SK-N-SH treated with all-trans-retinoic acid at 6 μM for 48 hours (cell line): ENCODE measurements at regions not wholly inside any gene's neighbourhood (a gene's known extent, or its start where the extent isn't known, plus 50 kb on each side); places are given as distances from the start of the nearest gene placed in this dataset.

Experiments used
- ATAC-seq: fragments of 200-7000 bp; cut with Tn5 transposase; 3 replicates; pipeline ENCODE4 v1.9.1; 2020; ENCODE audit warnings: mild to moderate bottlenecking, moderate library complexity
- ARNTL ChIP-seq: fragments of 450-650 bp; formaldehyde crosslinking; IDR thresholded peaks from 2 replicates; pipeline ENCODE4 v1.5.0; 2020; ENCODE audit warnings: low read depth, mild to moderate bottlenecking, moderate library complexity, borderline replicate concordance
- CSDC2 ChIP-seq: fragments of 250-450 bp; sonication (Bioruptor Pico); IDR thresholded peaks from 2 replicates; pipeline ENCODE4 v1.5.0; 2020; ENCODE audit warnings: mild to moderate bottlenecking, moderate library complexity
- ESRRG ChIP-seq: fragments of 250-450 bp; sonication (Bioruptor Pico); IDR thresholded peaks from 2 replicates; pipeline ENCODE4 v1.6.1; 2021; ENCODE audit warnings: mild to moderate bottlenecking
- GLIS3 ChIP-seq: fragments of 250-450 bp; sonication (Bioruptor Pico); IDR thresholded peaks from 2 replicates; pipeline ENCODE4 v1.5.0; 2020; ENCODE audit warnings: mild to moderate bottlenecking, moderate library complexity
- ISL1 ChIP-seq: fragments of 250-450 bp; sonication (Bioruptor Pico); IDR thresholded peaks from 2 replicates; pipeline ENCODE4 v2.1.2; 2022; ENCODE audit warnings: mild to moderate bottlenecking, moderate library complexity
- OSR1 ChIP-seq: fragments of 250-450 bp; sonication (Bioruptor Pico); IDR thresholded peaks from 2 replicates; pipeline ENCODE4 v1.8.0; 2022; ENCODE audit warnings: moderate library complexity, mild to moderate bottlenecking, inconsistent platforms
- PPARA ChIP-seq: fragments of 250-450 bp; sonication (Bioruptor Pico); IDR thresholded peaks from 2 replicates; pipeline ENCODE4 v1.5.0; 2020; ENCODE audit warnings: mild to moderate bottlenecking, borderline replicate concordance
- RARB ChIP-seq: fragments of 250-450 bp; sonication (Bioruptor Pico); IDR thresholded peaks from 2 replicates; pipeline ENCODE4 v1.8.0; 2021; ENCODE audit warnings: mild to moderate bottlenecking, moderate library complexity
- SNAI2 ChIP-seq: fragments of 250-450 bp; sonication (Bioruptor Pico); IDR thresholded peaks from 2 replicates; pipeline ENCODE4 v1.5.0; 2020; ENCODE audit warnings: mild to moderate bottlenecking, moderate library complexity
- TCF4 ChIP-seq: fragments of 250-450 bp; sonication (Bioruptor Pico); IDR thresholded peaks from 2 replicates; pipeline ENCODE4 v1.8.0; 2021; ENCODE audit warnings: mild to moderate bottlenecking, moderate library complexity, borderline replicate concordance
- TOX ChIP-seq: fragments of 250-450 bp; sonication (Bioruptor Pico); IDR thresholded peaks from 2 replicates; pipeline ENCODE4 v1.8.0; 2021; ENCODE audit warnings: mild to moderate bottlenecking, moderate library complexity, borderline replicate concordance
- ZC3H10 ChIP-seq: fragments of 250-450 bp; sonication (Bioruptor Pico); IDR thresholded peaks from 2 replicates; pipeline ENCODE4 v1.5.1; 2021; ENCODE audit warnings: mild to moderate bottlenecking, moderate library complexity
- ZFP30 ChIP-seq: fragments of 450-650 bp; formaldehyde crosslinking; IDR thresholded peaks from 2 replicates; pipeline ENCODE4 v1.5.0; 2022; ENCODE audit warnings: mild to moderate bottlenecking, moderate library complexity
- ZNF565 ChIP-seq: fragments of 450-650 bp; formaldehyde crosslinking; conservative IDR thresholded peaks from 2 replicates; pipeline ENCODE4 v1.5.0; 2020; ENCODE audit warnings: low read depth, mild to moderate bottlenecking, moderate library complexity
- ZNF70 ChIP-seq: fragments of 450-650 bp; formaldehyde crosslinking; IDR thresholded peaks from 2 replicates; pipeline ENCODE4 v1.5.0; 2020; ENCODE audit warnings: mild to moderate bottlenecking, moderate library complexity
- TF ChIP-seq, protein P1 (sequence below): fragments of 250-450 bp; sonication (Bioruptor Pico); IDR thresholded peaks from 2 replicates; pipeline ENCODE4 v1.5.1; 2021; ENCODE audit warnings: mild to moderate bottlenecking, moderate library complexity
- TF ChIP-seq, protein P2 (sequence below): fragments of 250-450 bp; sonication (Bioruptor Pico); IDR thresholded peaks from 2 replicates; pipeline ENCODE4 v1.8.0; 2021; ENCODE audit warnings: low read depth, mild to moderate bottlenecking, moderate library complexity, borderline replicate concordance
- TF ChIP-seq, protein P3 (sequence below): fragments of 250-450 bp; sonication (Bioruptor Pico); IDR thresholded peaks from 2 replicates; pipeline ENCODE4 v1.5.1; 2020; ENCODE audit warnings: low read depth, mild to moderate bottlenecking, moderate library complexity
- TF ChIP-seq, protein P4 (sequence below): fragments of 250-450 bp; sonication (Bioruptor Pico); IDR thresholded peaks from 2 replicates; pipeline ENCODE4 v1.5.0; 2020; ENCODE audit warnings: mild to moderate bottlenecking, moderate library complexity
- TF ChIP-seq, protein P5 (sequence below): fragments of 250-450 bp; sonication (Bioruptor Pico); IDR thresholded peaks from 2 replicates; pipeline ENCODE4 v1.8.0; 2020; ENCODE audit warnings: mild to moderate bottlenecking, moderate library complexity, borderline replicate concordance

DNA sequence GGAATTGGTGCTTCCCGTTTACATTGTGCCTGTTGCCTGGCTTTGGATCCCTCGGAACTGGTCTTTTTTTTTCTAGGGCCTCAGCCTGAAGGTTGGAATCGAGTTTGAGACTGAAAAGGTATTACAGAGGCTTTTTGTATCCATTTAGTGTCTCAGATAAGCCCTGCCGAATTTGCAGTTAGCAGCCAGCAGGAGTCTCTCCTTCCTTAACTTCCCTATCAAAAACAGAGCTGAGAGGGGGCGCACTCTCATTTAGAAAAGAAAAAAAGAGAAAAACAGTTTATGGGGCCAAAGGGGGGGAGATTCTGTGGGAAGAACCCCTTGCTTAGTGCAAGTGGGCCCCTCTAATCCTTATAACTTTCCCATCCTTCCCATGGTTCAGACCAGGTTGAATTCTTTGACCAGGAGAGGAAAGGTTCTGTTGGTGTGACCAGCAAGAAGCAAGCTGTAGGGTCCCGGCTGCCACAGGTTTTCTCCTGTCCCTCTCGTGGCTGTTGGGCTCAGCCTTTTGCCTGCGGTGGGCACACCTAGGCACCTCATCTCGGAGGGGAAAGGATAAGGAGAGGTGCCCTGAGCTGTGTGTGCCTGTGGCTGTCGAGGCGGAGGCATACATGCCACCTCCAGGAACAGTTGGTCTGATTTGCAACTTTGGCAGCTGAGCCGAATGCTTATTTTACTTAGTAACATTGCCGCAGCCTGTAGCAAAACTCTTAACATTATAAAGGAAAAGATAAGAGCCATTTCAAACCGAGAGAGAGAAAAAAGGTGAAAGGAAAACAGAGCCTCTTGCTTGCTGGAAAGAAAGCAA lies 565.0 kb upstream of the CNTN5 start:
- no peak for ATAC-seq
- TF ChIP-seq TOX (CRISPR knock-in tag): no peak

DNA sequence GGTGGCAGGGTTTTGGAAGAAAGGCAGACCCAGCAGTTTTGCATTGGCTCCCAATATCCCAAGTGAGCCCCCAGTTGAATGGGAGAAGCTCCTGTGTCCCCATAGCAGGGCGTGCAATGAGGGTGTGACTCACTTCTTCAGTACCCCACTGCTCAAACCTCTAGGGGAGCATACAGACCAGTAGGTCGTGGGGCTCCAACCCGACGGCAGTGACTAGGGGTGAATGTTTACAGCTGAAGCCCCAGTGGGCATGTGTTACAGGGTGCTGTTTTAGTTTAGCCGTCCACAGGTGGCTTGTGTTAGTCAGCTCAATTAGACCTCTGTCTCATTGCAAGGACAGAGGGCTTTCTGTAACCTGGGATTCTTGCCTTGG lies 564.5 kb upstream of the CNTN5 start:
- ATAC-seq: no peak

DNA sequence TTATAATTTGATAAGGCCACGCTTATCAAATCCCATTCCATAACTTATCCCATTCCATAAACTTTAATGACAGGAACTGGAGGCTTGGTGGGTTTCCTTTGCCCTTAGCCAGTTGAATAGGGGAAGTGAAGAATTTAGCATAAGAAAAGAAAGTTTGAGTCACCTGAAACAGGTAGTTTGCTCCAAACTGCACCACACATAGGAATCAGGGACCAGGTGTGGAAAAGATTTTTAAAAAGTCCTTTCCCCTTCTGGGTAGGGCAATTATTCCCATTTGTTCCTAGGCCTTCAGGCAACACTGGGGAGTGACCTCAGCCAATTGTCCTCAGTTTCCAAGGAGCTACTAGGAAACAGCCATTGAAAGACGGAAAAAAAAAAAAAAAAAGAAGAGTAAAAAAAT lies 525.7 kb upstream of the CNTN5 start:
- ATAC-seq: no peak
- TF ChIP-seq TOX (CRISPR knock-in tag) (no peak), PPARA (CRISPR knock-in tag) (no peak), ESRRG (CRISPR knock-in tag) (no peak), RARB (no peak), ISL1 (no peak), ARNTL (CRISPR knock-in tag) (no peak), CSDC2 (CRISPR knock-in tag) (no peak), SNAI2 (CRISPR knock-in tag) (no peak), ZNF70 (CRISPR knock-in tag) (no peak)
- TF ChIP-seq, protein P1, sequence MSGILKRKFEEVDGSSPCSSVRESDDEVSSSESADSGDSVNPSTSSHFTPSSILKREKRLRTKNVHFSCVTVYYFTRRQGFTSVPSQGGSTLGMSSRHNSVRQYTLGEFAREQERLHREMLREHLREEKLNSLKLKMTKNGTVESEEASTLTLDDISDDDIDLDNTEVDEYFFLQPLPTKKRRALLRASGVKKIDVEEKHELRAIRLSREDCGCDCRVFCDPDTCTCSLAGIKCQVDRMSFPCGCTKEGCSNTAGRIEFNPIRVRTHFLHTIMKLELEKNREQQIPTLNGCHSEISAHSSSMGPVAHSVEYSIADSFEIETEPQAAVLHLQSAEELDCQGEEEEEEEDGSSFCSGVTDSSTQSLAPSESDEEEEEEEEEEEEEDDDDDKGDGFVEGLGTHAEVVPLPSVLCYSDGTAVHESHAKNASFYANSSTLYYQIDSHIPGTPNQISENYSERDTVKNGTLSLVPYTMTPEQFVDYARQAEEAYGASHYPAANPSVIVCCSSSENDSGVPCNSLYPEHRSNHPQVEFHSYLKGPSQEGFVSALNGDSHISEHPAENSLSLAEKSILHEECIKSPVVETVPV (CRISPR knock-in tag): no peak
- TF ChIP-seq, protein P2, sequence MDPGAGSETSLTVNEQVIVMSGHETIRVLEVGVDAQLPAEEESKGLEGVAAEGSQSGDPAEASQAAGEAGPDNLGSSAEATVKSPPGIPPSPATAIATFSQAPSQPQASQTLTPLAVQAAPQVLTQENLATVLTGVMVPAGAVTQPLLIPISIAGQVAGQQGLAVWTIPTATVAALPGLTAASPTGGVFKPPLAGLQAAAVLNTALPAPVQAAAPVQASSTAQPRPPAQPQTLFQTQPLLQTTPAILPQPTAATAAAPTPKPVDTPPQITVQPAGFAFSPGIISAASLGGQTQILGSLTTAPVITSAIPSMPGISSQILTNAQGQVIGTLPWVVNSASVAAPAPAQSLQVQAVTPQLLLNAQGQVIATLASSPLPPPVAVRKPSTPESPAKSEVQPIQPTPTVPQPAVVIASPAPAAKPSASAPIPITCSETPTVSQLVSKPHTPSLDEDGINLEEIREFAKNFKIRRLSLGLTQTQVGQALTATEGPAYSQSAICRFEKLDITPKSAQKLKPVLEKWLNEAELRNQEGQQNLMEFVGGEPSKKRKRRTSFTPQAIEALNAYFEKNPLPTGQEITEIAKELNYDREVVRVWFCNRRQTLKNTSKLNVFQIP (CRISPR knock-in tag): no peak

More for the DNA sequence above, 564.5 kb upstream of the CNTN5 start:
- TF ChIP-seq, protein P1 (CRISPR knock-in tag): no peak
- TF ChIP-seq, protein P3, sequence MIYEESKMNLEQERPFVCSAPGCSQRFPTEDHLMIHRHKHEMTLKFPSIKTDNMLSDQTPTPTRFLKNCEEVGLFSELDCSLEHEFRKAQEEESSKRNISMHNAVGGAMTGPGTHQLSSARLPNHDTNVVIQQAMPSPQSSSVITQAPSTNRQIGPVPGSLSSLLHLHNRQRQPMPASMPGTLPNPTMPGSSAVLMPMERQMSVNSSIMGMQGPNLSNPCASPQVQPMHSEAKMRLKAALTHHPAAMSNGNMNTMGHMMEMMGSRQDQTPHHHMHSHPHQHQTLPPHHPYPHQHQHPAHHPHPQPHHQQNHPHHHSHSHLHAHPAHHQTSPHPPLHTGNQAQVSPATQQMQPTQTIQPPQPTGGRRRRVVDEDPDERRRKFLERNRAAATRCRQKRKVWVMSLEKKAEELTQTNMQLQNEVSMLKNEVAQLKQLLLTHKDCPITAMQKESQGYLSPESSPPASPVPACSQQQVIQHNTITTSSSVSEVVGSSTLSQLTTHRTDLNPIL (CRISPR knock-in tag): no peak
- TF ChIP-seq, protein P4, sequence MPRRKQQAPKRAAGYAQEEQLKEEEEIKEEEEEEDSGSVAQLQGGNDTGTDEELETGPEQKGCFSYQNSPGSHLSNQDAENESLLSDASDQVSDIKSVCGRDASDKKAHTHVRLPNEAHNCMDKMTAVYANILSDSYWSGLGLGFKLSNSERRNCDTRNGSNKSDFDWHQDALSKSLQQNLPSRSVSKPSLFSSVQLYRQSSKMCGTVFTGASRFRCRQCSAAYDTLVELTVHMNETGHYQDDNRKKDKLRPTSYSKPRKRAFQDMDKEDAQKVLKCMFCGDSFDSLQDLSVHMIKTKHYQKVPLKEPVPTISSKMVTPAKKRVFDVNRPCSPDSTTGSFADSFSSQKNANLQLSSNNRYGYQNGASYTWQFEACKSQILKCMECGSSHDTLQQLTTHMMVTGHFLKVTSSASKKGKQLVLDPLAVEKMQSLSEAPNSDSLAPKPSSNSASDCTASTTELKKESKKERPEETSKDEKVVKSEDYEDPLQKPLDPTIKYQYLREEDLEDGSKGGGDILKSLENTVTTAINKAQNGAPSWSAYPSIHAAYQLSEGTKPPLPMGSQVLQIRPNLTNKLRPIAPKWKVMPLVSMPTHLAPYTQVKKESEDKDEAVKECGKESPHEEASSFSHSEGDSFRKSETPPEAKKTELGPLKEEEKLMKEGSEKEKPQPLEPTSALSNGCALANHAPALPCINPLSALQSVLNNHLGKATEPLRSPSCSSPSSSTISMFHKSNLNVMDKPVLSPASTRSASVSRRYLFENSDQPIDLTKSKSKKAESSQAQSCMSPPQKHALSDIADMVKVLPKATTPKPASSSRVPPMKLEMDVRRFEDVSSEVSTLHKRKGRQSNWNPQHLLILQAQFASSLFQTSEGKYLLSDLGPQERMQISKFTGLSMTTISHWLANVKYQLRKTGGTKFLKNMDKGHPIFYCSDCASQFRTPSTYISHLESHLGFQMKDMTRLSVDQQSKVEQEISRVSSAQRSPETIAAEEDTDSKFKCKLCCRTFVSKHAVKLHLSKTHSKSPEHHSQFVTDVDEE: no peak
- no peak for TF ChIP-seq ESRRG (CRISPR knock-in tag)
- TF ChIP-seq, protein P5, sequence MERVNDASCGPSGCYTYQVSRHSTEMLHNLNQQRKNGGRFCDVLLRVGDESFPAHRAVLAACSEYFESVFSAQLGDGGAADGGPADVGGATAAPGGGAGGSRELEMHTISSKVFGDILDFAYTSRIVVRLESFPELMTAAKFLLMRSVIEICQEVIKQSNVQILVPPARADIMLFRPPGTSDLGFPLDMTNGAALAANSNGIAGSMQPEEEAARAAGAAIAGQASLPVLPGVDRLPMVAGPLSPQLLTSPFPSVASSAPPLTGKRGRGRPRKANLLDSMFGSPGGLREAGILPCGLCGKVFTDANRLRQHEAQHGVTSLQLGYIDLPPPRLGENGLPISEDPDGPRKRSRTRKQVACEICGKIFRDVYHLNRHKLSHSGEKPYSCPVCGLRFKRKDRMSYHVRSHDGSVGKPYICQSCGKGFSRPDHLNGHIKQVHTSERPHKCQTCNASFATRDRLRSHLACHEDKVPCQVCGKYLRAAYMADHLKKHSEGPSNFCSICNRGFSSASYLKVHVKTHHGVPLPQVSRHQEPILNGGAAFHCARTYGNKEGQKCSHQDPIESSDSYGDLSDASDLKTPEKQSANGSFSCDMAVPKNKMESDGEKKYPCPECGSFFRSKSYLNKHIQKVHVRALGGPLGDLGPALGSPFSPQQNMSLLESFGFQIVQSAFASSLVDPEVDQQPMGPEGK: no peak
- TF ChIP-seq TOX (CRISPR knock-in tag): no peak
- no peak for TF ChIP-seq RARB
- no peak for TF ChIP-seq ISL1
- TF ChIP-seq, protein P2 (CRISPR knock-in tag): no peak
- TF ChIP-seq ZC3H10 (CRISPR knock-in tag): no peak
- TF ChIP-seq ZNF70 (CRISPR knock-in tag): no peak
- no peak for TF ChIP-seq ZNF565 (CRISPR knock-in tag)
- TF ChIP-seq TCF4 (CRISPR knock-in tag): no peak
- TF ChIP-seq CSDC2 (CRISPR knock-in tag): no peak
- no peak for TF ChIP-seq SNAI2 (CRISPR knock-in tag)
- no peak for TF ChIP-seq GLIS3 (CRISPR knock-in tag)
- TF ChIP-seq OSR1 (CRISPR knock-in tag): no peak
- TF ChIP-seq ARNTL (CRISPR knock-in tag): no peak
- TF ChIP-seq ZFP30 (CRISPR knock-in tag): no peak
- TF ChIP-seq, all 23 proteins: peak for 0
